HG03432 (cell line): ENCODE measurements at regions not wholly inside any gene's neighbourhood (a gene's known extent, or its start where the extent isn't known, plus 50 kb on each side); places are given as distances from the start of the nearest gene placed in this dataset.
"Not testable (repeated sequence)": the region's sequence is repeated elsewhere in the genome, so short reads cannot be mapped to it uniquely, and the experiment has no call there.

ENCODE experiments used
- ATAC-seq: cut with Tn5 transposase; IDR thresholded peaks from one replicate; pipeline ENCODE4 v1.9.1; 2021; ENCODE audit warnings: mild to moderate bottlenecking, moderate library complexity; ENCODE audit not compliant: unreplicated experiment

DNA sequence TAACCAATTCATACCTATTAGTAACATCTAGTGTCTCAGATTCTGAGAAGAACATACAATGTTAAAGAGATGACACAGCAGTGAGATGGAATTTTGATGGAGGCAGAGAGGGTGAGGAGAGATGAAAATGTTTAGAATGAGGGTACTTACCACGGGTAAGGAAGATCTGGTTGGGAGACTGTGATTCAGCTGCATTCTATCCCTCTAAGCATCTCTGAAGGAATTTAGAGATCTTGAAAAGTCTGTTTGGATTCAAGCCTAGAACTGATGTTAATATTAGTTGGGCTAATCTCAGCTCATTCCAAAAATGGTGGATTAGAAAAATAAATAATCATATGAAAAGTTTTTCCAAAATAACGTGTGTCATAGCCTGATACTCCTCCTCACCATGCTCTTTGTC is 191.5 kb upstream of the CLINT1 start:
- ATAC-seq, result no peak

- no peak for ATAC-seq
These were observed 190.5 kb upstream of the CLINT1 start for GRCh38 chr5:158049459-158049858.

DNA sequence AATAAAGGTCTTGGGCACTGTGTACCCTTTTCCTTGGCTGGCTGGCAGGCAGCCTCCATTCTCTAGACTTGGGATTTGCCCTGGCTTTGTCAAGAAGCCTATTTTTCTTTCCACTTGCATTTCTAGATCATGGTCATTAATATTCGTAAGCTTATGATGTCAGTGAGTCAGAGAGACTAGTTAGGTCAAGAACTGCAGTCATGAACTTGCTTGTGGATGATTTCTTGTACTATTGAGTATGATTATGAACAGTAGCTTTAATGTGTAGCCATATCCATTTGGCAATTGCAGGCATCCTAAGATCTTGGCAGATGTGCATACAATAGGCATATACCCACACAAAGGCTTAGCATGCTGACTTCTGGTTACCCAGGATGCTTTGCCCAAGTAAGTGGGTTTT is 186.8 kb upstream of the CLINT1 start:
- ATAC-seq, result no peak

DNA sequence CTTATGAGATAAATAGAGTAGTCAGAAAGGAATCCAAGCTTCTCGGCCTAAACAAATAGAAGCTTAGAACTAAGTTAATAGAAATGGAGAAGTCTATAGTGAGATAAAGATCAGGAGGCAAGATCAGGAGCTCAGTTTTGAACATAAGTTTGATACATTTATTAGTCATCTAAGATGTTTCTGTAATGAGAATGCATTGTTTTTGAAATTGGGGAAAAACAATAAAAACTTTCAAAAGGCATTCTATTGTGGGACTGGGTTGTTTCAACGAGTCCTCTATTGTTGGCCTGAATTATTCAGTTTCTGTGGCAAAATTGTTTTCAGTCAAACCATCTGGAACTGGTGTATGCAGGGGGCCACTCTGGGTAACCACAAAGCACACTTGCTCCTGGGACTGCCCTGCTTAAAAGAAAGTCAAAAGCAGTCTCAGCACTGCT is 181.0 kb upstream of the CLINT1 start:
- peak; percentile 88 for ATAC-seq

DNA sequence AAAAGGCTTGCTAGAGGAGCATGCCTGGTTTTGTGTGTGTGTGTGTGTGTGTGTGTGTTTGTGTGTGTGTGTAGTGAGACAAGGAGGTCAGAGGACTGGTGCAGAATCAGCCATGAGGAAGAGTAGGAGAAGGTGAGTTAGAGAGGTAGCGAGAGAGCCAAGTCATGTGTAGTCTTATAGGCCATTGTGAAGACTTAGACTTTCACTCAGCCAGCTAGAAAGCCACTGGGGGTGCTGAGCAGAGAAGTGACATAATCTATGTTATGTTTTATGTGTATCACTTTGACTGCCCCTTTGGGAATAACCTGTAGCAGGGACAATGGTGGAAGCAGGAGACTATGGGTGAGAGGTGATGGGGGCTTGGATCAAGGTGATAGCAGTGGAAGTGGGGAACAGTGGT is 180.5 kb upstream of the CLINT1 start:
- no peak for ATAC-seq

DNA sequence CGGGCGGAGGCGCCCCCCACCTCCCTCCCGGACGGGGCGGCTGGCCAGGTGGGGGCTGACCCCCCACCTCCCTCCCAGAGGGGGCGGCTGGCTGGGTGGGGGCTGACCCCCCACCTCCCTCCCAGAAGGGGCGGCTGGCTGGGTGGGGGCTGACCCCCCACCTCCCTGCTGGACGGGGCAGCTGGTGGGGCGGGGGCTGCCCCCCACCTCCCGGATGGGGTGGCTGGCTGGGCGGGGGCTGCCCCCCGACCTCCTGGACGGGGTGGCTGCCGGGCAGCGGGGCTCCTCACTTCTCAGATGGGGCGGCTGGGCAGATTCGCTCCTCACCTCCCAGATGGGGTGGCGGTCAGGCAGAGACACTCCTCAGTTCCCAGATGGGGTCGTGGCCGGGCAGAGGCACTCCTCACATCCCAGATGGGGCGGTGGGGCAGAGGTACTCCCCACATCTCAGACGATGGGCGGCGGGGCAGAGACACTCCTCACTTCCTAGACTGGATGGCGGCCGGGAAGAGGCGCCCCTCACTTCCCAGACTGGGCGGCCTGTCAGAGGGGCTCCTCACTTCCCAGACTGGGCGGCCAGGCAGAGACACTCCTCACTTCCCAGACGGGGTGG is 178.1 kb upstream of the CLINT1 start:
- ATAC-seq, result not testable (repeated sequence)

DNA sequence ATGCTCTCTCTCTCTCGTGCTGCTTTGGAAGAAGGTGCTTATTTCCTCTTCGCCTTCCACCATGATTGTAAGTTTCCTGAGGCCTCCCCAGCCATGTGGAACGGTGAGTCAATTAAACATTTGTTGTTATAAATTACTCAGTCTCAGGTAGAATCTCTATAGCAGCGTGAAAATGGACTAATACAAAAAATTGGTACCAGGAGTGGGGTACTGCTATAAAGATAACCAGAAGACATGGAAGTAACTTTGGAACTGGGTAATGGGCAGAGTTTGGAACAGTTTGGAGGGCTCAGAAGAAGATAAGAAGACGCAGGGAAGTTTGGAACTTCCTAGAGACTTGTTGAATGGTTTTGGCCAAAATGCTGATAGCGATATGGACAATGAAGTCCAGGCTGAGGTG is 175.6 kb upstream of the CLINT1 start:
- not testable (repeated sequence) for ATAC-seq

DNA sequence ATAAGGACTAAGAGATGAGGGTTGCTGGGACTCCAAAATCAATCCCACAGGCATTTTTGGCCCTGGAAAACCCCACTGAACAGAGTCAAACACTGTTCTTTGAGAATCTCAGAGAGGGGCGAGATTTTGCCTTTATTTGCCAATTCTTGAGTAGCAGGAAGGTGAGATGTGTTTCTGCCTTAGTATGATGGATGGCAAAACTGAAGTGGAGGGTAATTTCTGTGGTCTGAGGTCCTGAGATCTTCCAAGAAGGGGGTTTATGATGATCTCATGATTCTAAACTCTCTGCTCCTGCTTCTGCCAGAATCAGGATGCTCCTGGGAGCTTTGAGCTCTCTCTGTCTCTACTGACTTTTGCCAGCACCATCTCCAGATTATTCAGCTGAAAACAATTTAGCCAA is 174.8 kb upstream of the CLINT1 start:
- no peak for ATAC-seq

GRCh38 chr5:158033076-158033475 is 174.1 kb upstream of the CLINT1 start:
- no peak for ATAC-seq

GRCh38 chr5:158032246-158032645 is 173.3 kb upstream of the CLINT1 start:
- no peak for ATAC-seq

DNA sequence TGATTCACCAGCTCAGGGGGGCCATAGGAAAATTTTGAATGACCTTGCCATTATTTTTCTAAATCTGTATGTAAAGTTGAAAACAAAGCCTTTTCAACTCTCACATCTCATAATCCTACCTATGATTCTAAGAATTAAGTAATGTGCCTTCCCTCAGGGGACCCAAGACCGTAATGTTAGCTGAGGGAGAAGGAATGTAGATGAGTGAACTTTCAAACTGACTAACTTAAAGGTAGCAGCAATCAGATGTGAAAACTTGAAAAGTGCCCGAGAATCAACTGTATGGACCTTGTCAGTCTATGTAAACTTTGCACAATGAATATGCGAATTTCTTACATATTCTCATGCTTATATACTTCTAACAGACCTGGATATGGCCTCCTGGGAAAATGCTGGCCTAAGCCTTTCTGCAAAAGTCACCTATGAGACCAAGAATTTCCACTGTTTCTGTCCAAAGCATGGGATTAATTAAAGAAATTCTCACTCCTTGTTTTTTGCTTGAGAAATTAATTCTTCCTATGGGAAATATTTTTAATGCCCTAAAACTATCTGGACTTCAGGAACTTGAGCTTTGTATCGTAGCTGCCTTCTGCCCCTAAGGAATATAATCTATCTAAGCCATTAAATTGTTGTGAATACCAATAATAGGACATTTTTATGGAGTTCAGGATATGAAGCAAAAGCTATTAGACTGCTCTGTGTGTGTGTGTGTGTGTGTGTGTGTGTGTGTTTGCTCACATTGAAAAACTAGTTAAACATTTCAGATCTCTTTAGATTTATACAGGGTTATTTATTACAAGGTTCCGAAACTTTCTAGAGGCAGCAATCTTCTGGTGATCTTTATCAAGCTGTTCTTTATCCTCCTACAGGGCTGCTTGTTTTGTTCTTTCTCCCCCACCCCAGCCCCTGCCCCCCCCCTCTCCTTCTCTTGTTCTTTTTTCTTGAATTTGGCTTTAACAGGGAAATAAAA is 169.1 kb upstream of the CLINT1 start:
- no peak for ATAC-seq

DNA sequence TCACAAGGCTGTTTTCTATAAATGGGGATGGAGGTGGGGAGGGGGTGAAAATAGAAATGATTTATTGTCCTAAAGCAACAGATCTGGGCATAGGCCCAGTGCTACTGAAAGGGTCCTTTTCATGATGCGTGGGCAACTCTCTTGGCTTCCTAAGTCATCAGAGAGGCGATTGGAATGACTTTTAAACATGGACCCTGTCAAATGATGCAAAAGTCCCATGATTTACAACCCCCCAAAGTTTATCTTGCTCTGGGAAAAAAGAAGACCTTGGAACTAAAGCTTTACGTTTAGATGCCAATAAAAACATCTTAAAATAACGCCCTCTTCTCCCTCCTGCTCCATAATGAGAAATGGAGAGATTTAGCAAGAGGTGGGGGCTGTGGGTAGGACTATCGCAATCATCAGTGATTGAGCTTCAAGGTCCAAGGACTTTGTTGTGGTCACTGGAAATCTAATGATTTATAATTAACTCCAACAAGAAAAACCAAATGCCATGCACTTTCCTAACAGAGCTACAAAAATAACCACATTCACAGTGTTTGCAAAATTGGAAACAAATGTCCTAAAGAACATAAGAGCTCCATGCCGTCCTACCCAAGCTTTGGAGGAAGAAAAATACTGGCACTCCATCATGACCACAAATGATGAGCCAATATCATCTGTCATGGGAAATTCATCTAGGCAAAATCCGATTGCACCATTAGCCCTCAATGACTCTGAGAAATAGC is 167.5 kb upstream of the CLINT1 start:
- no peak for ATAC-seq

DNA sequence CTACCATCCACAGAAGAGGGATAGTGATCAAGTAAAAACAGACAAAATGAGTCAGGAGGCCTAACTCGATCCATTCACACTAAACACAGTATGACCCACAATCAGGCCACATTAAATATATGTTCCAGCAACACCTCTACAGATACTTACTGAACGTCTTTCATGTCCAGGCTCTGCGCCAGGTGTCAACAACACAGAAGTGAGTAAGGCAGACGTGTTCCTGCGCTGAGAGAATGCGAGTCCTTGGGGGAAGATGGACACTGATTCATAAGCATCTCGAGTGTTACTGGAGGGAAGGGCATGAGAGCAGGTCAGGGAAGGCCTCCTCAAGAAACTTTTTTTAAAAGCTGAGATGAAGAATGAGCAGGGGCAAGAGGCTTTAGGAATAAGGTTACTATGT is 164.3 kb upstream of the CLINT1 start:
- no peak for ATAC-seq

GRCh38 chr5:158022837-158023236 is 163.9 kb upstream of the CLINT1 start:
- ATAC-seq, result no peak

DNA sequence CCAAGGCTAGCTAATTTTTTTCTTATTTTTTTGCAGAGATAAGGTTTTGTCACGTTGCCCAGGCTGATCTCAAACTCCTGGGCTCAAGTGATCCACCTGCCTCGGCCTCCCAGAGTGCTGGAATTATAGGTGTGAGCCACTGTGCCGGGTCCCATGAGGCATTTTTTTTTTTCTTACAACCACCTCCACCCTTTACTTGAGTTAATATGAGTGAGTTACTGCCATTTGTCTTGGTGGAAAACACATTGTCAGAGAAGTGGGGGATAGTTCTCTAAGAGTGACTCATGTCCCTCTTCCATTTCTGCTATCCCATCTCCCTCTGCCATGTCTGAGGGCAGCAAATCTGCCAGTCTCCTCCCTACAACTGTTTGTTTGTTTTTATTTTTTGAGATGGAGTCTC is 163.4 kb upstream of the CLINT1 start:
- no peak for ATAC-seq

GRCh38 chr5:158020555-158021418 is 161.8 kb upstream of the CLINT1 start:
- ATAC-seq, result no peak

DNA sequence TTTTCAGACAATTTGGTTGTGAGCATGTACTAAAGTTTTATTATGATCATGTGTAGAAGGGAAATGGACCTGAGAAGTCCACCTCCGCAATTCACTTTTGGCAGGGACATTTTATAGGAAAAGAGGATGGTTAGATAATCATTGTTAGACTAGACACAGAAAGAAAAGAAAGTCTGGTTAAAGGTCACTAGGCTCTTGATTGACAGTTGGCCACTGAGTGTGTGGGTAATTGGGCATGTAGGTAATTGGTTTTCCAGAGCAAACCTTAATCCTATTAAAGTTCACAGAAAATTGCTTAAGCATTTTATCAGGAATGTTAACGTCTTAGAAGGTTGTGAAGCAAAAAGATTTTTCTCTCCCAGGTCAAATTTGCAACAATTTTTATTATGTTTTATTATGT is 158.5 kb upstream of the CLINT1 start:
- ATAC-seq, result no peak

GRCh38 chr5:158014372-158014771 is 155.4 kb upstream of the CLINT1 start:
- no peak for ATAC-seq

DNA sequence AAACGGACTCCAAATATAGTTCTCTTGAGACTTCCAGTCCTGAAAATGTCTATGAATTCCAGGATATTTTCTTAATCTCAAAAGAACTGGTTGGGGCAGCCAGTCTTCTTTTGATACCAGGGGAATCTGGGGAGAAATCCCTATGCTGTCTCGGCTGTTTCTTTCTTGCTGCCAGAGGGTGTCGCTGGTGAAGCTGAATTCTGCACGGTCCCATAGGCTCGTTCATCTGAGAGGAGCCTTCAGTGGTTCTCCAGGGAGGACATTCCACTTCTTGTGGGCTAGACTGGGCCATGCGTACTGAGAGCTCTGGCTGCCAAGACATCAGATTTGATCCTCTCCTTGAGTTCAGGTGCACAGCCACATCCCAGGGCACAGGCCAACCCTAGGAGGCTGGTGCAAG is 155.0 kb upstream of the CLINT1 start:
- no peak for ATAC-seq

DNA sequence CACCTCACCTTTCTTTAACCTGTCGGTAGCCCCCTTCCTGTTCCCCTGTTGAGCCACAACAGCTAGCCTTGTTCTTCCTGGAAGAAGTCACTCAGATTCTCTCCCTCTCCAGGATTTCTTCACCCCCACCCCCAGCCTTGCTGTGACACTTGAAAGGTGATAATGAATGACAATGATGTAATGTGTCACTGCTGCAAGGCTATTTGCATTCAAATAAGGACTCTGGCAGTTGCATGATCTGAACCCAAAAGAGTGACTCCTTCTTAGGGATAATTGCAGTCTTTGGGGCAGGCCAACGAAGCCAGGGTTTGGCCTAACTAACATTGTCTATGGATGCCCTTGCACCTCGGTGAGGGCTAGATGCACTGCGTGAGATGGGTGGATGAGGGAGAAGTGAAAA is 154.4 kb upstream of the CLINT1 start:
- no peak for ATAC-seq

- no peak for ATAC-seq
These were observed 152.5 kb upstream of the CLINT1 start for GRCh38 chr5:158011422-158011821.
